Activated CD8-positive, alpha-beta T cell treated with anti-CD3 and anti-CD28 coated beads, Interleukin-2, amount 10 ng/mL, durations not matched to agents 7 days and 5 days (primary cell): ENCODE measurements at regions not wholly inside any gene's neighbourhood (a gene's known extent, or its start where the extent isn't known, plus 50 kb on each side); places are given as distances from the start of the nearest gene placed in this dataset.

Source experiments
- ATAC-seq: fragments of 150-1000 bp; cut with Tn5 transposase; one replicate; pipeline ENCODE4 v1.10.0; 2021; ENCODE audit warnings: moderate library complexity
- CTCF ChIA-PET: fragments of 350-600 bp; sonication (Branson Sonifier 250); formaldehyde crosslinking; loops from one replicate; lab custom pipeline; 2021; ENCODE audit warnings: antibody characterized with exemption; lab: Charles Lee
- POLR2A ChIA-PET: fragments of 350-600 bp; sonication (Branson Sonifier 250); formaldehyde crosslinking; loops from one replicate; lab custom pipeline; 2021; ENCODE audit warnings: antibody characterized with exemption; lab: Charles Lee
- DNase-seq: peaks from one replicate; pipeline ENCODE4 v3.0.0-alpha.2; 2020
- H3K27ac Mint-ChIP-seq: one replicate; pipeline ENCODE4 v1.8.0; 2021; ENCODE audit warnings: mild to moderate bottlenecking, mixed read lengths
- H3K27me3 Mint-ChIP-seq: one replicate; pipeline ENCODE4 v1.8.0; 2021; ENCODE audit warnings: low read depth, mixed read lengths
- H3K36me3 Mint-ChIP-seq: one replicate; pipeline ENCODE4 v1.8.0; 2021; ENCODE audit warnings: low read depth, mixed read lengths
- H3K4me1 Mint-ChIP-seq: one replicate; pipeline ENCODE4 v1.8.0; 2021; ENCODE audit warnings: low read depth, mixed read lengths
- H3K4me3 Mint-ChIP-seq: one replicate; pipeline ENCODE4 v1.8.0; 2021; ENCODE audit warnings: mild to moderate bottlenecking, mixed read lengths
- H3K9me3 Mint-ChIP-seq: one replicate; pipeline ENCODE4 v1.8.0; 2022; ENCODE audit warnings: mixed read lengths; ENCODE audit not compliant: insufficient read depth

GRCh38 chr6:18680842-18681241 is 293.7 kb downstream of the RNF144B start:
- POLR2A ChIA-PET: no interaction called here
- Mint-ChIP-seq H3K36me3 (no peaks in the 10 kb centered on the region), H3K27ac (no peak overlapping the region), H3K9me3 (peaks cover 3% of the 10 kb centered on the region), H3K4me3 (no peak overlapping the region), H3K4me1 (no peaks in the 10 kb centered on the region), H3K27me3 (no peaks in the 10 kb centered on the region)
- CTCF ChIA-PET: no interaction called here
- ATAC-seq (no peak), DNase-seq (no peak)

- no peak for ATAC-seq
Measured at GRCh38 chr6:18681832-18682503, 294.8 kb downstream of the RNF144B start.

GRCh38 chr6:18684343-18684742 is 297.2 kb downstream of the RNF144B start:
- no peaks in the 10 kb centered on the region for H3K27me3 Mint-ChIP-seq
- no peak overlapping the region for H3K27ac Mint-ChIP-seq

More at GRCh38 chr6:18681832-18682503, 294.8 kb downstream of the RNF144B start:
- H3K4me3 Mint-ChIP-seq: no peak overlapping the region
- H3K27ac Mint-ChIP-seq: no peak overlapping the region
- H3K27me3 Mint-ChIP-seq: no peaks in the 10 kb centered on the region
- POLR2A ChIA-PET: no interaction called here
- peaks cover 3% of the 10 kb centered on the region for H3K9me3 Mint-ChIP-seq
- no peak for DNase-seq
- CTCF ChIA-PET: no interaction called here
- H3K36me3 Mint-ChIP-seq: no peaks in the 10 kb centered on the region
- no peaks in the 10 kb centered on the region for H3K4me1 Mint-ChIP-seq

DNA sequence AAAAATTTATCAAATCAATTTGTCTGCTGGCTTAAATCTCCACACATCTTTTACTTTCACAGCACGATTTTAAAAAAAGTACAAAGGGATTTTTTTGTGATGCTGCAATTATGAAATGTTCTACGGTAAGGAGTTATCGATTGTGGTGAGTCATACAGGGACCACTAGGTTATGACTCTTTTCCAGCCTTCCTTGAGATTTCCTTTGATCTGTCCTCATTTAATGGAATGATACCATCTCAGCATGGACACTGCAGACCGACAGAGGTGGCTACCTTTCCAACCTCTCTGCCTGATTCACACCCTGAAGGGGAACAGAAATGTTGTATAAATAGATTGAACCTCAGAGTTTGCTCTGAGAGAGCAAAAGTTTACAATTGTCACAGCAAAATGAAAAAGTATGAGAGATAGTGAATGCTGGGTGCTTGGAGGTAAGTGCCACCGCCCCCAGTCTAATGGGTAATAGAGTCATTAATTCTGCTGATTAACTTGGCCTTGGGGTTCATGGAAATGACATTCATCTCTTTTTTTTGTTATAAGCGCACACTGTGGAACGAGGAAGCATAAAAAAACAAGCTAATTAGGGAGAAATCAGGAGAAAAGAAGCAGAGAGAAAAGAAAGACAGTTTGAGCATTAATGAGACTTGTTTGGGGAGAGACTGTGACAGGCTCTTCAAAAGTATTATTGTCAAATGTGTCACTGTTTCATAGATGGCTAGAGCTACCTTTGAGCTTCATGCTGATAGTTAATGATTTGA is 306.0 kb downstream of the RNF144B start:
- ATAC-seq (no peak), DNase-seq (no peak)
- Mint-ChIP-seq H3K4me1 (no peaks in the 10 kb centered on the region), H3K4me3 (no peak overlapping the region), H3K27me3 (no peaks in the 10 kb centered on the region), H3K9me3 (no peaks in the 10 kb centered on the region), H3K27ac (no peak overlapping the region), H3K36me3 (no peaks in the 10 kb centered on the region)
- CTCF ChIA-PET: no interaction called here
- POLR2A ChIA-PET: no interaction called here

More at GRCh38 chr6:18684343-18684742, 297.2 kb downstream of the RNF144B start:
- H3K4me3 Mint-ChIP-seq: no peak overlapping the region
- DNase-seq (no peak), ATAC-seq (no peak)
- POLR2A ChIA-PET: no interaction called here
- no peaks in the 10 kb centered on the region for H3K36me3 Mint-ChIP-seq
- CTCF ChIA-PET: no interaction called here
- no peaks in the 10 kb centered on the region for H3K4me1 Mint-ChIP-seq
- no peaks in the 10 kb centered on the region for H3K9me3 Mint-ChIP-seq

GRCh38 chr6:18693881-18694280 is 306.7 kb downstream of the RNF144B start:
- POLR2A ChIA-PET: no interaction called here
- Mint-ChIP-seq H3K27ac (no peak overlapping the region), H3K36me3 (no peaks in the 10 kb centered on the region), H3K4me1 (no peaks in the 10 kb centered on the region), H3K9me3 (no peaks in the 10 kb centered on the region), H3K4me3 (no peak overlapping the region), H3K27me3 (no peaks in the 10 kb centered on the region)
- CTCF ChIA-PET: no interaction called here
- no peak for DNase-seq
- no peak for ATAC-seq

DNA sequence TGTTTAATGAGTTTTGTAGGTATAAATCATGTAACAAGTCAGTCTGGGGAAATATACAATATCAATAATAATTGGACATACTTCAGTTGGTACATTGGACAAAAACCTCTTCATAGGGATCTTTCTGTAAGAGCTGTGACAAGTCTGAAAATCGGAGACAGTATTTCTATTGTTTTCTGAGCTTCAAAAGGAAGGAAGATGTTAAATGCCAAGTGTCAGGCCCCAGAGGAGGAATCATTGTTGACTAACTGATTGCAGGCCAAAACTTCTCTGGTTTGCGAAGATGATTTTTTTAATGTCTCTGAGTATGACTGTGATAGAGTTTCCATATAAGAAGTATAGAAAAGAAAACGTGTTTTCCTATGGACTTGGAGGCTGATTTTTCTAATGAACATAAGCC is 316.4 kb downstream of the RNF144B start:
- CTCF ChIA-PET: no interaction called here

DNA sequence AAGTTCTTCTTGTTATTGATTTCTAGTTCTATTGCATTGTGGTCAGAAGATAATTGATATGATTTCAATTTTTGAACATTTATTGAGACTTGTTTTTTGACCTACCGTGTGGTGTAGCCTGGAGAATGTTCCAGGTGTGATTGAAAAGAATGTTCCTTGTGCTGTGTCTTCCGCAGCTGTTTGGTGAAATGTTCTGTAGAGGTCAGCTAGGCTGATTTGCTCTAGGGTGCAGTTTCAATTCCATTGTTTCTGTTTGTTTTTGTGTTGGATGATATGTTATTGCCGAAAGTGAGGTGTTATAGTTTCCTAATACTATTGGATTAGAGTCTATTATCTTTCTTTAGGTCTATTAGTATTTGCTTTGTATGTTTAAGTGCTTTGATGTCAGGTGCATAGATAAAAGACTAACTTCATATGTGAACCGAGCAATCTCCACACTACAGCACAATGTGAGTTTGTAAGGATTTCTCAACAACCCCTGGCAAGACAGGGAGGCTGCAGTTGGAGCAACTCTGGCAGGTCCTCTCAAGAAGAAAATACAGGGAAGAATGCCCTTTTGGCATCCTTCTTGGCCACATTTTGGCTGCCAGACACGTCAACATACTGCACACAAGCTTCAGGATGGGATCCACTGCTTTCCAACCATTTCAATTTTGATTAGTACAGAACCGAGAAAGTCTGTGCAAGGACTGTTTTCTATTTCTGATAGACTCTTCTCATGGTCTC is 320.7 kb downstream of the RNF144B start:
- Mint-ChIP-seq H3K27ac (no peak overlapping the region), H3K27me3 (no peaks in the 10 kb centered on the region), H3K36me3 (no peaks in the 10 kb centered on the region), H3K4me1 (no peaks in the 10 kb centered on the region), H3K4me3 (no peak overlapping the region), H3K9me3 (no peaks in the 10 kb centered on the region)
- ChIA-PET POLR2A (no interaction called here), CTCF (no interaction called here)
- DNase-seq: no peak
- ATAC-seq: no peak

More for the DNA sequence above, 316.4 kb downstream of the RNF144B start:
- POLR2A ChIA-PET: no interaction called here
- H3K9me3 Mint-ChIP-seq: no peaks in the 10 kb centered on the region
- H3K27ac Mint-ChIP-seq: no peak overlapping the region
- H3K36me3 Mint-ChIP-seq: no peaks in the 10 kb centered on the region
- H3K27me3 Mint-ChIP-seq: no peaks in the 10 kb centered on the region
- no peak for ATAC-seq
- no peaks in the 10 kb centered on the region for H3K4me1 Mint-ChIP-seq
- no peak for DNase-seq
- no peak overlapping the region for H3K4me3 Mint-ChIP-seq

DNA sequence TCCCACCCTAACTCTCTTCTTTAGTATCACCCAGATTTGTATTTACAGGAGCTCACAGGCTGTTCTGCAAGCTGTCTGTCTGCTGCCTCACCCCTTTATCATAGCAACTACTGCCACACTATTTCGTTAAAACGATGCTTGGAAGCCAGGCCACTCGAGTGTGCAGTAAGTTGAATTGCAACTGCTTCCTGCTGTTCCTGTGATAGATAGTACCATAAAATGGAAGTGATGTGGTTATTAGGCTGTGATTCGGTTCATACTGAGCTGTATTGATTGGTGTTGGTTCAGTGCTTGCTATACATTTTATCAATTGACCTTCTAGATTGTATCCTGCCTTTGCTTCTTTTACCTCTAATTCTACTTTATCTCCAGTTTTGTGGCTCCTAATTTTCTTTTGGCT is 325.4 kb downstream of the RNF144B start:
- no peaks in the 10 kb centered on the region for H3K4me1 Mint-ChIP-seq
- no peak for ATAC-seq
- no peak overlapping the region for H3K27ac Mint-ChIP-seq
- CTCF ChIA-PET: no interaction called here
- no peak overlapping the region for H3K4me3 Mint-ChIP-seq
- no peaks in the 10 kb centered on the region for H3K9me3 Mint-ChIP-seq
- DNase-seq: no peak
- no peaks in the 10 kb centered on the region for H3K36me3 Mint-ChIP-seq
- POLR2A ChIA-PET: no interaction called here
- H3K27me3 Mint-ChIP-seq: no peaks in the 10 kb centered on the region

DNA sequence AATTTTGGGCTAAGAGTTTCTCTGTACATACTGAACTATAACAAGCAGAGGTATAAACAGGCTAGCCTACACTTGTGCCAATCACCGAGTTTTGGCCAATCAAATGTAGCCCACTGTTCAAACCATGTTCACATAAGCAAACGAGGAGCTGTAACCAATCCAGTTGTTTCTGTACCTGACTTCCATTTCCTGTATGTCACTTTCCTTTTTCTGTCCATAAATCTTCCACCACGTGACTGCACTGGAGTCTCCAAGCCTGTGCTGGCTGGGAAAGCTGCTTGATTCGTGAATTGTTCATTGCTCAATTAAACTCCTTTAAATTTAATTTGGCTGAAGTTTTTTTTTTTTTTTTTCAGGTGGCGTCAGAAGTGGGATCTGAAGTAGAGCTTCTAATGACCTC is 332.9 kb downstream of the RNF144B start:
- no peaks in the 10 kb centered on the region for H3K4me1 Mint-ChIP-seq
- ChIA-PET POLR2A (no interaction called here), CTCF (no interaction called here)
- no peak overlapping the region for H3K27ac Mint-ChIP-seq
- no peaks in the 10 kb centered on the region for H3K36me3 Mint-ChIP-seq
- H3K27me3 Mint-ChIP-seq: no peaks in the 10 kb centered on the region
- H3K9me3 Mint-ChIP-seq: no peaks in the 10 kb centered on the region
- DNase-seq (no peak), ATAC-seq (no peak)
- H3K4me3 Mint-ChIP-seq: no peak overlapping the region

GRCh38 chr6:18724056-18724455 is 336.9 kb downstream of the RNF144B start:
- H3K27ac Mint-ChIP-seq: no peak overlapping the region
- no peak for DNase-seq
- H3K27me3 Mint-ChIP-seq: no peaks in the 10 kb centered on the region
- H3K36me3 Mint-ChIP-seq: no peaks in the 10 kb centered on the region
- H3K4me3 Mint-ChIP-seq: no peak overlapping the region
- H3K9me3 Mint-ChIP-seq: no peaks in the 10 kb centered on the region
- no peak for ATAC-seq
- ChIA-PET CTCF (no interaction called here), POLR2A (no interaction called here)
- no peaks in the 10 kb centered on the region for H3K4me1 Mint-ChIP-seq

DNA sequence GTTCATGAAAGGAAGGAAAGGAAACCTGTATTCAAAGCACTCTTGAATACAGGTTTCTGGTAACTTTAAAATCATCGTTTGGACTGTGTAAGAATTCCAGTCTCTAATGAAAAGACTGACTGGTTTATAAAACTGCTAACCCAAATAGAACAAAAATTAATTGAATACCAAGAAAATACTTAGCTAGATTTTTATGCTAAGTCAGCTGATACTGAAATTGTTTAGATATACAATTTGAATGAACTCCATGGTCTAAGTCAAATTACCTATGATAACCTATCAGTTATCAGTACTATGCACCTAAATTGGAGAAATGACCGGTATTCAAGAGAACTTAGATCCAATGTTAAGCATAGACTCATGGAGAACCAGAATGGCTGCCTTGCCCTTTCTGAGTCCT is 338.3 kb downstream of the RNF144B start:
- ATAC-seq (no peak), DNase-seq (no peak)
- ChIA-PET CTCF (no interaction called here), POLR2A (no interaction called here)
- H3K4me1 Mint-ChIP-seq: no peaks in the 10 kb centered on the region
- no peaks in the 10 kb centered on the region for H3K9me3 Mint-ChIP-seq
- no peaks in the 10 kb centered on the region for H3K27me3 Mint-ChIP-seq
- no peaks in the 10 kb centered on the region for H3K36me3 Mint-ChIP-seq
- no peak overlapping the region for H3K27ac Mint-ChIP-seq
- H3K4me3 Mint-ChIP-seq: no peak overlapping the region

DNA sequence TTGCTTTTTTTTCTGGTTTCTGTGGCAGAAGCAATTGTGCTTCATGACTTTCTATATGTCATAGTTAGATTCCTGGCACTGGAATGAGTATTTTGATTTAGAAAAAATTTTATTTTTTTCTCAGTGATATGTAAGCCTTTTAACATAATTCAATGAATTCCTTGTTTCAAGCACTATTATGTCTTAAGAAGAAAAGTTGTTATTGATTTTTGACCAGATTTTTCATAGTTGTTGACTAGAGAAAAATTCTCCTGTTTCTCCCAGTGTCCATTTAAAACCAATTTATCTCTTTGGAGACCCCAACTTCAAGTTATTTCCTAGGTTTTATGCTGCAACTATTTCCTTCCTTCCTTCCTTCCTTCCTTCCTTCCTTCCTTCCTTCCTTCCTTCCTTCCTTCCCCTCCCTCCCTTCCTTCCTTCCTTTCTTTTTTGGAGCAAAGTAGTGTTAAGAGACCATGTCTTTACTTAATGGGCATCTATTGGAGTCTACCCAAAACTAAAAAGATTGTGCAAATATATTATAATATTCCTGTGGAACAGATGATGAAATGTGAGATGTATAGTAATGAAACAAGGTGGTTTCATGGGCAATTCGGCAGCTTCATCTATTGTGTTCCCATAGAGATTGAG is 346.9 kb downstream of the RNF144B start:
- Mint-ChIP-seq H3K4me3 (no peak overlapping the region), H3K4me1 (no peaks in the 10 kb centered on the region), H3K36me3 (no peaks in the 10 kb centered on the region), H3K9me3 (no peaks in the 10 kb centered on the region), H3K27me3 (no peaks in the 10 kb centered on the region), H3K27ac (no peak overlapping the region)
- POLR2A ChIA-PET: no interaction called here
- no peak for DNase-seq
- CTCF ChIA-PET: no interaction called here
- ATAC-seq: no peak
